ENCODE measurements at regions not wholly inside any gene's neighbourhood (a gene's known extent, or its start where the extent isn't known, plus 50 kb on each side); places are given as distances from the start of the nearest gene placed in this dataset.

GRCh38 chr5:17156463-17156862 is 61.0 kb upstream of the BASP1 start:
- TF ChIP-seq CTCF (IDR thresholded peaks at IDR 0.05): no peak
- TF ChIP-seq POLR2A (IDR thresholded peaks at IDR 0.05): no peak

Data from upper lobe of left lung (tissue), 4 donors.